ENCODE measurements at regions not wholly inside any gene's neighbourhood (a gene's known extent, or its start where the extent isn't known, plus 50 kb on each side); places are given as distances from the start of the nearest gene placed in this dataset.

GRCh38 chr2:52402128-52402527 is 1365.5 kb upstream of the CHAC2 start:
- no TSS peak for BruUV-seq (replicated peaks)
- DNase-seq (ENCODE audit: low read depth, low spot score) (no peak), FAIRE-seq (no peak), ATAC-seq (no peak)
- H2AFZ ChIP-seq (ENCODE audit: control insufficient read depth, low read depth, low read length) = no peak overlapping the region
- intact Hi-C loops (cut with micrococcal nuclease; ENCODE audit: unreplicated experiment) = no loop called here
- H3K9ac ChIP-seq (ENCODE audit: control insufficient read depth, insufficient read depth, low read length) = no peak overlapping the region
- no peaks in the 10 kb centered on the region for H3K36me3 ChIP-seq (ENCODE audit: control insufficient read depth in 2 of 2, insufficient read depth in 2 of 2, low read length in 1 of 2)
- no peaks in the 10 kb centered on the region for H3K9me3 ChIP-seq (replicated peaks; ENCODE audit: control insufficient read depth, insufficient read depth, low read length)
- CTCF ChIA-PET = no interaction called here
- no peak overlapping the region for H3K27ac ChIP-seq (ENCODE audit: control insufficient read depth, insufficient read depth)
- in situ Hi-C loops (cut with MboI) = no loop called here
- no peaks in the 10 kb centered on the region for H3K27me3 ChIP-seq (replicated peaks in 1 of 2; ENCODE audit: control insufficient read depth in 2 of 2, insufficient read depth in 2 of 2, low read length in 1 of 2)
- no peak overlapping the region for H3K4me2 ChIP-seq (ENCODE audit: control insufficient read depth, insufficient read depth)
- H4K20me1 ChIP-seq (ENCODE audit: control insufficient read depth, insufficient read depth) = no peaks in the 10 kb centered on the region
- POLR2A ChIA-PET = no interaction called here
- H3K4me1 ChIP-seq (ENCODE audit: control insufficient read depth, insufficient read depth, low read length) = no peaks in the 10 kb centered on the region
- RAD21 ChIA-PET (ENCODE audit: unreplicated experiment) = no interaction called here
- no peak overlapping the region for H3K4me3 ChIP-seq
- SMC1A ChIA-PET (ENCODE audit: uncharacterized antibody, unreplicated experiment) = no interaction called here
- WGBS (ENCODE audit: insufficient coverage, insufficient replicate concordance, low lambda C conversion rate, missing lambda C conversion rate) = 23% methylated on average over 6 of the region's 6 CpGs
- H3K79me2 ChIP-seq (ENCODE audit: control insufficient read depth, insufficient read depth, low read length) = no peaks in the 10 kb centered on the region
- TF ChIP-seq MLLT1 (IDR thresholded peaks at IDR 0.05) (no peak), FOXM1 (IDR thresholded peaks at IDR 0.05; ENCODE audit: low read depth, low read length) (no peak), USF1 (IDR thresholded peaks at IDR 0.05; ENCODE audit: borderline replicate concordance, extremely low read length, insufficient read depth, low read depth, low read length) (no peak), NR2F1 (conservative IDR thresholded peaks at IDR 0.05) (no peak), RELB (IDR thresholded peaks at IDR 0.05; ENCODE audit: low read depth) (no peak), ASH2L (IDR thresholded peaks at IDR 0.05; ENCODE audit: borderline replicate concordance, low read depth) (no peak), HDAC6 (IDR thresholded peaks at IDR 0.05; ENCODE audit: unreplicated experiment) (no peak), RCOR1 (conservative IDR thresholded peaks at IDR 0.05; ENCODE audit: low read depth, low read length) (no peak), TARDBP (IDR thresholded peaks at IDR 0.05; ENCODE audit: borderline replicate concordance) (no peak), EZH2 (IDR thresholded peaks at IDR 0.05; ENCODE audit: borderline replicate concordance, control insufficient read depth, low read depth, low read length) (no peak)
- TF ChIP-seq, protein P1, sequence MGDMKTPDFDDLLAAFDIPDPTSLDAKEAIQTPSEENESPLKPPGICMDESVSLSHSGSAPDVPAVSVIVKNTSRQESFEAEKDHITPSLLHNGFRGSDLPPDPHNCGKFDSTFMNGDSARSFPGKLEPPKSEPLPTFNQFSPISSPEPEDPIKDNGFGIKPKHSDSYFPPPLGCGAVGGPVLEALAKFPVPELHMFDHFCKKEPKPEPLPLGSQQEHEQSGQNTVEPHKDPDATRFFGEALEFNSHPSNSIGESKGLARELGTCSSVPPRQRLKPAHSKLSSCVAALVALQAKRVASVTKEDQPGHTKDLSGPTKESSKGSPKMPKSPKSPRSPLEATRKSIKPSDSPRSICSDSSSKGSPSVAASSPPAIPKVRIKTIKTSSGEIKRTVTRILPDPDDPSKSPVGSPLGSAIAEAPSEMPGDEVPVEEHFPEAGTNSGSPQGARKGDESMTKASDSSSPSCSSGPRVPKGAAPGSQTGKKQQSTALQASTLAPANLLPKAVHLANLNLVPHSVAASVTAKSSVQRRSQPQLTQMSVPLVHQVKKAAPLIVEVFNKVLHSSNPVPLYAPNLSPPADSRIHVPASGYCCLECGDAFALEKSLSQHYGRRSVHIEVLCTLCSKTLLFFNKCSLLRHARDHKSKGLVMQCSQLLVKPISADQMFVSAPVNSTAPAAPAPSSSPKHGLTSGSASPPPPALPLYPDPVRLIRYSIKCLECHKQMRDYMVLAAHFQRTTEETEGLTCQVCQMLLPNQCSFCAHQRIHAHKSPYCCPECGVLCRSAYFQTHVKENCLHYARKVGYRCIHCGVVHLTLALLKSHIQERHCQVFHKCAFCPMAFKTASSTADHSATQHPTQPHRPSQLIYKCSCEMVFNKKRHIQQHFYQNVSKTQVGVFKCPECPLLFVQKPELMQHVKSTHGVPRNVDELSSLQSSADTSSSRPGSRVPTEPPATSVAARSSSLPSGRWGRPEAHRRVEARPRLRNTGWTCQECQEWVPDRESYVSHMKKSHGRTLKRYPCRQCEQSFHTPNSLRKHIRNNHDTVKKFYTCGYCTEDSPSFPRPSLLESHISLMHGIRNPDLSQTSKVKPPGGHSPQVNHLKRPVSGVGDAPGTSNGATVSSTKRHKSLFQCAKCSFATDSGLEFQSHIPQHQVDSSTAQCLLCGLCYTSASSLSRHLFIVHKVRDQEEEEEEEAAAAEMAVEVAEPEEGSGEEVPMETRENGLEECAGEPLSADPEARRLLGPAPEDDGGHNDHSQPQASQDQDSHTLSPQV (IDR thresholded peaks at IDR 0.05) = no peak
- TF ChIP-seq, protein P2, sequence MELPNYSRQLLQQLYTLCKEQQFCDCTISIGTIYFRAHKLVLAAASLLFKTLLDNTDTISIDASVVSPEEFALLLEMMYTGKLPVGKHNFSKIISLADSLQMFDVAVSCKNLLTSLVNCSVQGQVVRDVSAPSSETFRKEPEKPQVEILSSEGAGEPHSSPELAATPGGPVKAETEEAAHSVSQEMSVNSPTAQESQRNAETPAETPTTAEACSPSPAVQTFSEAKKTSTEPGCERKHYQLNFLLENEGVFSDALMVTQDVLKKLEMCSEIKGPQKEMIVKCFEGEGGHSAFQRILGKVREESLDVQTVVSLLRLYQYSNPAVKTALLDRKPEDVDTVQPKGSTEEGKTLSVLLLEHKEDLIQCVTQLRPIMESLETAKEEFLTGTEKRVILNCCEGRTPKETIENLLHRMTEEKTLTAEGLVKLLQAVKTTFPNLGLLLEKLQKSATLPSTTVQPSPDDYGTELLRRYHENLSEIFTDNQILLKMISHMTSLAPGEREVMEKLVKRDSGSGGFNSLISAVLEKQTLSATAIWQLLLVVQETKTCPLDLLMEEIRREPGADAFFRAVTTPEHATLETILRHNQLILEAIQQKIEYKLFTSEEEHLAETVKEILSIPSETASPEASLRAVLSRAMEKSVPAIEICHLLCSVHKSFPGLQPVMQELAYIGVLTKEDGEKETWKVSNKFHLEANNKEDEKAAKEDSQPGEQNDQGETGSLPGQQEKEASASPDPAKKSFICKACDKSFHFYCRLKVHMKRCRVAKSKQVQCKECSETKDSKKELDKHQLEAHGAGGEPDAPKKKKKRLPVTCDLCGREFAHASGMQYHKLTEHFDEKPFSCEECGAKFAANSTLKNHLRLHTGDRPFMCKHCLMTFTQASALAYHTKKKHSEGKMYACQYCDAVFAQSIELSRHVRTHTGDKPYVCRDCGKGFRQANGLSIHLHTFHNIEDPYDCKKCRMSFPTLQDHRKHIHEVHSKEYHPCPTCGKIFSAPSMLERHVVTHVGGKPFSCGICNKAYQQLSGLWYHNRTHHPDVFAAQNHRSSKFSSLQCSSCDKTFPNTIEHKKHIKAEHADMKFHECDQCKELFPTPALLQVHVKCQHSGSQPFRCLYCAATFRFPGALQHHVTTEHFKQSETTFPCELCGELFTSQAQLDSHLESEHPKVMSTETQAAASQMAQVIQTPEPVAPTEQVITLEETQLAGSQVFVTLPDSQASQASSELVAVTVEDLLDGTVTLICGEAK (IDR thresholded peaks at IDR 0.05; ENCODE audit: borderline replicate concordance) = no peak
